ENCODE measurements at regions not wholly inside any gene's neighbourhood (a gene's known extent, or its start where the extent isn't known, plus 50 kb on each side); places are given as distances from the start of the nearest gene placed in this dataset.
A peak's percentile ranks its signal among the peaks of the same experiment; 100 is the strongest.

DNA sequence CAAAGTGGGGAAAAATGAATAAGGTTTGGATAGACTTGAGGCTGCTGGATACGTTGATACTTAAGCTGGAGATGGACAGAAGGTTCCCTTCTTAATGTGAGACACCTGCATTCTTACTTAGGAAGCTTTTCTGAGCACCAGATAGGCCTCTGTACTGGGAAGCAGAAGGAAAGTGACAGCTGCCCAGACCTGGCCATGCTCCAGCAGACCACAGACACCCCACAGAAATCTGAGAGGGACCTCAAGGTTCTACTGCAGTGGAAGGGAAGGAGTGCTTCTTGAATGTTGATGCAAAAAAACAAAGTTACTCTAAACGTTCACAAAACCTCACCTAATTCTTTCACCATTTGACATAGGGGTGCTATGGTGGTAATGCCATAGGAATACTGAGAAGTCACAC is 642.1 kb upstream of the ID2 start:
- 67% methylated on average over 2 of the region's 2 CpGs for WGBS
- Histone ChIP-seq H3K4me3 (no peak overlapping the region), H3K27me3 (no peaks in the 10 kb centered on the region), H3K36me3 (no peaks in the 10 kb centered on the region), H3K9me3 (peaks cover 0 to 11% (median 9%) of the 10 kb centered on the region in 4 donors), H3K27ac (replicated peaks in 1 of 4) (no peak overlapping the region), H3K4me1 (no peaks in the 10 kb centered on the region)
- intact Hi-C loops (cut with DNase I) = no loop called here
- DNase-seq (ENCODE audit: extremely low spot score) = no peak
- no peak for TF ChIP-seq POLR2A (IDR thresholded peaks at IDR 0.05; ENCODE audit: low read depth)
- TF ChIP-seq, protein P1, sequence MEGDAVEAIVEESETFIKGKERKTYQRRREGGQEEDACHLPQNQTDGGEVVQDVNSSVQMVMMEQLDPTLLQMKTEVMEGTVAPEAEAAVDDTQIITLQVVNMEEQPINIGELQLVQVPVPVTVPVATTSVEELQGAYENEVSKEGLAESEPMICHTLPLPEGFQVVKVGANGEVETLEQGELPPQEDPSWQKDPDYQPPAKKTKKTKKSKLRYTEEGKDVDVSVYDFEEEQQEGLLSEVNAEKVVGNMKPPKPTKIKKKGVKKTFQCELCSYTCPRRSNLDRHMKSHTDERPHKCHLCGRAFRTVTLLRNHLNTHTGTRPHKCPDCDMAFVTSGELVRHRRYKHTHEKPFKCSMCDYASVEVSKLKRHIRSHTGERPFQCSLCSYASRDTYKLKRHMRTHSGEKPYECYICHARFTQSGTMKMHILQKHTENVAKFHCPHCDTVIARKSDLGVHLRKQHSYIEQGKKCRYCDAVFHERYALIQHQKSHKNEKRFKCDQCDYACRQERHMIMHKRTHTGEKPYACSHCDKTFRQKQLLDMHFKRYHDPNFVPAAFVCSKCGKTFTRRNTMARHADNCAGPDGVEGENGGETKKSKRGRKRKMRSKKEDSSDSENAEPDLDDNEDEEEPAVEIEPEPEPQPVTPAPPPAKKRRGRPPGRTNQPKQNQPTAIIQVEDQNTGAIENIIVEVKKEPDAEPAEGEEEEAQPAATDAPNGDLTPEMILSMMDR (IDR thresholded peaks at IDR 0.05) = no peak
- no peak for TF ChIP-seq EP300 (IDR thresholded peaks at IDR 0.05)
- TF ChIP-seq POLR2AphosphoS5 (IDR thresholded peaks at IDR 0.05) = no peak

DNA sequence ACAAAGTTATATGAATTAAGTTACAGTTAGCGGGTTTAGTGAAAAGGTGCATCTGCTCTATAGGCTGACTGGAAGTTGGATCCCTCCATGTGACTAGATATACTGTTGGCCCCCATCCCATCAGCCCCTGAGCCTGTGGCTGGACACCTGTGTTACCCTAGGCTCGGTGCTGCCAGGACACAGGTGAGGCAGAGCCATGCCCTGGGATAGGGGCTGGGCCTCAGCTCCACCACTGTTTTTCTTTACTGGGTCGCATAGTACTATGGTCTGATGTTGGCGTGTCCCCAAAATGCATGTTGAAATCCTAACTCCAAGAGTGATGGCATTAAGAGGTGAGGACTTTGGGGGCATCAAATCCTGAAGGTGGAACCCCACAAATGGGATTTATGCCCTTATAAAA is 638.6 kb upstream of the ID2 start:
- Histone ChIP-seq H3K27me3 (no peaks in the 10 kb centered on the region), H3K4me3 (no peak overlapping the region), H3K4me1 (no peaks in the 10 kb centered on the region), H3K36me3 (no peaks in the 10 kb centered on the region), H3K9me3 (peaks cover 0 to 11% (median 9%) of the 10 kb centered on the region in 4 donors), H3K27ac (replicated peaks in 1 of 4) (no peak overlapping the region)
- peak; percentile 55 for DNase-seq (ENCODE audit: extremely low spot score)
- no peak for TF ChIP-seq EP300 (IDR thresholded peaks at IDR 0.05)
- no peak for TF ChIP-seq POLR2A (IDR thresholded peaks at IDR 0.05; ENCODE audit: low read depth)
- TF ChIP-seq, protein P1 (IDR thresholded peaks at IDR 0.05) = no peak
- WGBS = 100% methylated on average over 3 of the region's 4 CpGs
- intact Hi-C loops (cut with DNase I) = no loop called here

DNA sequence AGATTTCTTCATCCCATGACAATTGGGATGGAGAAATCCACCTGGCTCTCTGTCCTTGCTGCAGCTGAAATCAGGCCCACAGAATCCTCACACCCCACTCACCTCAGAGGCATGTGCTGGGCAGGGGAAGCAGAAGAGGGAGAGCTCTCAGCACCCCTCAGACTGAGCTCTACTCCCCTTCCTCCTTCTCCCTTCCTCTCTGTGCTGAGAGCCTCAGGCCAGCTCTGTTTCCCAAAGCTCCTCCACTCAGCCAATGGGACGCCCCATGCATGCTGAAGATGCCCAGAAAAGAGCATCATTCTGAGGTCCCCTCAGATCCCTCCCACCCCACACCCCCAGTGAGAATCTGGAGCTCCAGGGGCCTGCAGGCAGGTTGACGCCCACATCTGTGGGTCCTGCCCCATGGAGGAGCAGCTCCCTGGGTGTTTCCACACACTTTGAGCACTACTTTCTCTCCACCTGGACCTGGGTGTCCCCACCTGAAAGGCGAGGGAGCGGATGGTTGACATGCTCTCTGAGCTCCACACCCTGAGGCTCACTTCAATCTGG is 637.7 kb upstream of the ID2 start:
- no peak for TF ChIP-seq POLR2A (IDR thresholded peaks at IDR 0.05; ENCODE audit: low read depth)
- no peak overlapping the region for H3K4me3 ChIP-seq
- no peaks in the 10 kb centered on the region for H3K4me1 ChIP-seq
- intact Hi-C loops (cut with DNase I) = no loop called here
- H3K9me3 ChIP-seq = peaks cover 0 to 11% (median 9%) of the 10 kb centered on the region in 4 donors
- no peak overlapping the region for H3K27ac ChIP-seq (replicated peaks in 1 of 4)
- no peaks in the 10 kb centered on the region for H3K27me3 ChIP-seq
- H3K36me3 ChIP-seq = no peaks in the 10 kb centered on the region
- DNase-seq (ENCODE audit: extremely low spot score) = peak; percentile 64
- 98% methylated on average over 4 of the region's 4 CpGs for WGBS

DNA sequence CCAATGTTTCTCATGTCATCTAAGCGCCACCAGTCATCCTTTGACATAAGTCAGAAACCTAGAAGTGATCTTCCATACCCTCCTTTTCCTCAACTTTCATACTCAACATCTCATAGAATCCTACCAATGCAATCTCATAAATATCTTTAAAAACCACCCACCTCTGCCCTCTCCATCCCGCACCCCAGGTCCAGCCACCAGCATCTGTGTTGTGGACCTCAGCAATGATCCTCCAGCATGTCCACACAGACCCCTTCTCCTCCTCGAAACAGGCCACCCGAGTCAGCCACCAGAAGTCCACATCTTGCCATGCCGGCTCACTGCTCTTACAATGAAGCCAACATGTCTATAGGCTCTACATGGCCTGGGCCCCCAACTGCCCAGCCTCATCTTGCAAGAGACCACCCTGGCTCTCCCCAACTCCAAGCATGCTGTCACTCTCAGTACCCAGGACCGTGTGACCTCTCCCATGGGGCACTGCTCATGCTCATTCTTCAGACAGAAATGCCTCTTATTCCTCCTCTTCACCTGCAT is 636.7 kb upstream of the ID2 start:
- 91% methylated on average over 6 of the region's 6 CpGs for WGBS
- no peak overlapping the region for H3K4me3 ChIP-seq

DNA sequence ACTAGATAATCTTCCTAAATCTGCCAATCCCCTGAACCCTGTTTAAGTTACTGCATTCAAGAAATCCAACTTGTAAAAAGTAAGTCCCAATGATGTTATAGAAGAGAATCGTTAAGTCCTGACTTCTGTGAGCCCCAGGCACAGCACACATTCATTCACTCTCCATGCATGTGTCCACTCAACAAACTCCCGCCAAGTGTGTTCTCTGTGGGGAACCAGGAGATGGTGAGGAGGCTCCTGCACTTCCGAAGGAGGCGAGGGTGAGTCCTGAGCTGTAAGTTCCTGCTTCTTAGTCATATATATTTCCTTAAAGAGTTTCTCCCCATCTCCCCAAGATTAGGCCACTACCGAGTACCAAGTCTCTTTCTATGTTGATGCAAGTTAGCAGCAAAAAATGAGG is 635.0 kb upstream of the ID2 start:
- peak; percentile 75 for DNase-seq (ENCODE audit: extremely low spot score)
- Histone ChIP-seq H3K4me1 (no peaks in the 10 kb centered on the region), H3K9me3 (peaks cover 0 to 9% (median 6%) of the 10 kb centered on the region in 4 donors), H3K27me3 (no peaks in the 10 kb centered on the region), H3K36me3 (no peaks in the 10 kb centered on the region), H3K27ac (replicated peaks in 1 of 4) (no peak overlapping the region), H3K4me3 (no peak overlapping the region)
- WGBS = 92% methylated on average over 5 of the region's 5 CpGs
- intact Hi-C loops (cut with DNase I) = no loop called here
- TF ChIP-seq, protein P1 (IDR thresholded peaks at IDR 0.05) = no peak

More for the DNA sequence above, 636.7 kb upstream of the ID2 start:
- Histone ChIP-seq H3K4me1 (no peaks in the 10 kb centered on the region), H3K9me3 (peaks cover 0 to 11% (median 9%) of the 10 kb centered on the region in 4 donors), H3K27ac (replicated peaks in 1 of 4) (no peak overlapping the region), H3K36me3 (no peaks in the 10 kb centered on the region), H3K27me3 (no peaks in the 10 kb centered on the region)
- intact Hi-C loops (cut with DNase I) = no loop called here
- DNase-seq (ENCODE audit: extremely low spot score) = peak; percentile 91
- TF ChIP-seq POLR2A (IDR thresholded peaks at IDR 0.05; ENCODE audit: low read depth) = no peak
- TF ChIP-seq, protein P1 (IDR thresholded peaks at IDR 0.05) = no peak
- TF ChIP-seq EP300 (IDR thresholded peaks at IDR 0.05) = no peak
- no peak for TF ChIP-seq POLR2AphosphoS5 (IDR thresholded peaks at IDR 0.05)

Data from esophagus muscularis mucosa (tissue), 4 donors.